ENCODE measurements at regions not wholly inside any gene's neighbourhood (a gene's known extent, or its start where the extent isn't known, plus 50 kb on each side); places are given as distances from the start of the nearest gene placed in this dataset.
"Not testable (repeated sequence)": the region's sequence is repeated elsewhere in the genome, so short reads cannot be mapped to it uniquely, and the experiment has no call there.

- DNase-seq (ENCODE audit: low read depth in 2 of 2), result no peak
These were observed 594.2 kb downstream of the KCTD12 start for GRCh38 chr13:76292031-76292430.

DNA sequence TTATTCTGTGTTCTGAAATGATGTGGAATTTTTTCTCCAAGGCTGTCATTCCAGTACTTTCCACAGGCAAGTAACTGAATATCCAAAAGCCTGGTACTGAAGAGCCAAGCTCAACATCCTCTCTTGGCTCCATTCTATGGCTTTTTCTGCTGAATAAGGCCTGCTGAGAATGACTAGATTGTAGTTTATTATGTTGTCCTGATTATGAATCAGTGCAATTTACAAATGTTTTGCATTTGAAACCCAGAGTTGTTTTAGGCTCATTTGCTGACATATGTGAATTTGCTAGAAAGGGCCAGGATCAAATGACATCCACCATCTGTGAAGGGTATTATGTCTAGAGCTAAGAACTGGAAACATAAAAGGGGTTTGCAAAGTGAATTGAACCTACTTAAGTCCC is 596.6 kb downstream of the KCTD12 start:
- DNase-seq (ENCODE audit: low read depth in 2 of 2), result no peak

- DNase-seq (ENCODE audit: low read depth in 2 of 2), result no peak
These were observed 600.0 kb downstream of the KCTD12 start for GRCh38 chr13:76286178-76286577.

DNA sequence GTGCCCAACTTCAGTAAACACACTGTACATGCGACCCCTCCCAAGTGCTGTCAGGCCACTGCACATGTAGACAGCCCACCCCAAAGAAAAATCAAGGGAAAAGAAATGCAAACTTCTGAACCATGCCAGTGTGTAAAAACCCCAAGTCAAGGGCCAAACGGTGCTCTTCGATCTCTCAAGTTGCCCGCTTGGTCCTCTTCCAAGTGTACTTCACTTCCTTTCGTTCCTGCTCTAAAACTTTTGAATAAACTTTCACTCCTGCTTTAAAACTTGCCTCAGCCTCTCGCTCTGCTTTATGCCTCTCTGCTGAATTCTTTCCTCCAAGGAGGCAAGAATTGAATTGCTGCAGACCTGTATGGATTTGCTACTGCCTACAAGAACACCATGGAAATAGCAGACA is 600.7 kb downstream of the KCTD12 start:
- DNase-seq (ENCODE audit: low read depth in 2 of 2), result no peak

DNA sequence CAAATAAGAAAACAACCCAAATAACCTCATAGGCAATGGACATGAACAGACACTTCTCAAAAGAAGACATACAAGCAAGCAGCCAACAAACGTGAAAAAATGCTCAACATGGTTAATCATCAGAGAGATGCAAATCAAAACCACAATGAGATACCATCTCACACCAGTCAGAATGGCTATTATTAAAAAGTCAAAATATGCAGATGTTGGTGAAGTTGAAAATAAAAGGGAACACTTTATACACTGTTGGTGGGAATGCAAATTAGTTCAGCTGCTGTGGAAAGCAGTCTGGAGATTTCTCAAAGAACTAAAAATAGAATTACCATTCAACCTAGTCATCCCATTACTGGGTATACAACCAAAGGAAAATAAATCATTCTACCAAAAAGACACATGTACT is 606.4 kb downstream of the KCTD12 start:
- not testable (repeated sequence) for DNase-seq (ENCODE audit: low read depth in 2 of 2)

DNA sequence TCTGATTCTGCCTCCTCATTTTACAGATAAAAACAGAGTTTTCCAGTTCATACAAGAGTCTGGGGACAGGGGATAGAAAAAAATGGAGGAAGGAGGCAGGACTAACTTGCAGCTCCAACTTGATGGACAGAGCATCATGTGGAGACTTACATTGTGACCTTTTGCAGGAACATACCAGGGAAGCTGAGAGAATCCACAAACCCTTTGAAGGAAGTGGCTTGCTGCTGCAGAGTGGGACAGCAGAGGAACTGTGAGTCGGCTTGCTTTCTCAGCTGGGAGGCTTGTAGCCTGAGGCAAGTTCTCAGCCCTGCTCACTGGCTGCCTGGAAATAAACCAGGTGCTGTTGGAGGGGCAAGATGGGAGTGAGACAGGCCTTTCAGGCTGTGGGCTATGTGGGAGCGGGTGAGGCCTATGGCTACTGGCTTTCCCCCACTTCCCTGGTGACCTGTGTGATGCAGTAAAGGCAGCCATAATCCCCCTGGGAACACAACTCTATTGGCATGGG is 614.4 kb downstream of the KCTD12 start:
- DNase-seq (ENCODE audit: low read depth in 2 of 2), result no peak

DNA sequence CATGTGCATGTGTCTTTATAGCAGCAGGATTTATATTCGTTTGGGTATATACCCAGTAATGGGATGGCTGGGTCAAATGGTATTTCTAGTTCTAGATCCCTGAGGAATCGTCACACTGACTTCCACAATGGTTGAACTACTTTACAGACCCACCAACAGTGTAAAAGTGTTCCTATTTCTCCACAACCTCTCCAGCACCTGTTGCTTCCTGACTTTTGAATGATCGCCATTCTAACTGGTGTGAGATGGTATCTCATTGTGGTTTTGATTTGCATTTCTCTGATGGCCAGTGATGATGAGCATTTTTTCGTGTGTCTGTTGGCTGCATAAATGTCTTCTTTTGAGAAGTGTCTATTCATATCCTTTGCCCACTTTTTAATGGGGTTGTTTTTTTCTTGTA is 617.9 kb downstream of the KCTD12 start:
- not testable (repeated sequence) for DNase-seq (ENCODE audit: low read depth in 2 of 2)

DNA sequence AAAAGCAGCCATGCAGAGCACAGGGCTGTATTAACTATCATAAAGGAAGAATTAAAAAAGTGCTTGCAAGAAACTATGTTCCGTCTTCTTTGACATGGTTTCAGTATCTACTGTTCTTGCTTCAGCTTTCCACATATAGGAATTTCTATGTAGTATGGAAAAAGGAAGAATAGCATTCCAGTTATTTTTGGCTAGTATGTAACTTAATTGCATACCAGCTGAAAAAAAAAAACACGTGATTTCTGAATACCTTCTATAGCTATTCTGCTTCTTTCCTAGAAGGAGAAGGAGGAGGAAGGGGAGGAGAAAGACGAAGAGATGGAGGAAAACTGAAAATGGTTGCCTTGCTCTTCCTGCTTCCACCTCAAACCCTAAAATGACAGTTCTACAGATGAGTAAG is 619.0 kb downstream of the KCTD12 start:
- DNase-seq (ENCODE audit: low read depth in 2 of 2), result no peak

GRCh38 chr13:76266561-76266960 is 619.6 kb downstream of the KCTD12 start:
- DNase-seq (ENCODE audit: low read depth in 2 of 2), result no peak

- DNase-seq (ENCODE audit: low read depth in 2 of 2), result no peak
These were observed 614.1 kb downstream of the LMO7 start for GRCh38 chr13:76250211-76250610.

DNA sequence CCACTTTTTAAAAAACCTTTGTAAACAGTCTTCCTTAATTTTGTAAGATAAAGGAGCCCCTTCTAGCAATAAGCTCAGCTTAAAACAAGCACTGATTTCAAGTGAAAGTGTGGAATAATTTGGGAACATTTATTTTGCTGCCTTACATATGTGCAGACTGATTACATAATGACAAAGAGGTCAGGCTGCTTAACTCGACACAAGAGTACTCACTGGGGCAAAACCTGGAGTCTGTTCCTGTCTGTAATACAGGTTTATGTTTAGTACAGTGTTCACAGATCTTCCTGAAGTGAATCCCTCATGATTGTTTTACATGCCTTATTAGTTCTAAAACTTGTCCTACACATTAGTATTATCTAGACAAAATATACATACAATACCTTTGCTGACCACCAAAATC is 609.8 kb downstream of the LMO7 start:
- DNase-seq (ENCODE audit: low read depth in 2 of 2), result no peak

DNA sequence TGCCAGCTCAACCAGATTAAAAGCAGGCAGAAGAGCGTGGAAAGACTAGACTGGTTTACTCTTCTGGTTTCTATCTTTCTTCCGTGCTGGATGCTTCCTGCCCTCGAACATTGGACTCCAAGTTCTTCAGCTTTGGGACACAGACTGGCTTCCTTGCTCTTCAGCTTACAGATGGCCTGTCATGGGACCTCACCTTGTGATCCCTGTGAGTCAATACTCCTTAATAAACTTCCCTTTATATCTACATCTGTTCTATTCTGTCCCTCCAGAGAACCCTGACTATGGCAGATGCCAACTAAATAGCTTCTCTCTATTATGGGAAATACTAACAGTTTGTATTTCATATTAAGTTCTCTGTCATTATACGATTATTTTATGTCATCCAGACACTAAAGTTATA is 609.1 kb downstream of the LMO7 start:
- DNase-seq (ENCODE audit: low read depth in 2 of 2), result no peak

DNA sequence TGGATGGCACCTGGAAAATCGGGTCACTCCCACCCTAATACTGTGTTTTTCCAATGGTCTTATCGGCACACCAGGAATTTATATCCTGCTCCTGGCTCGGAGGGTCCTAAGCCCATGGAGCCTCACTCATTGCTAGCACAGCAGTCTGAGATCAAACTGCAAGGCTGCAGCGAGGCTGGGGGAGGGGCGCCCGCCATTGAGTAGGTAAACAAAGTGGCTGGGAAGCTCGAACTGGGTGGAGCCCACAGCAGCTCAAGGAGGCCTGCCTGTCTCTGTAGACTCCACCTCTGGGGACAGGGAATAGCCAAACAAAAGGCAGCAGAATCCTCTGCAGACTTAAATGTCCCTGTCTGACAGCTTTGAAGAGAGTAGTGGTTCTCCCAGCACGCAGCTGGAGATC is 607.0 kb downstream of the LMO7 start:
- not testable (repeated sequence) for DNase-seq (ENCODE audit: low read depth in 2 of 2)

- no peak for DNase-seq (ENCODE audit: low read depth in 2 of 2)
These were observed 603.0 kb downstream of the LMO7 start for GRCh38 chr13:76239031-76239680.

- no peak for DNase-seq (ENCODE audit: low read depth in 2 of 2)
These were observed 595.5 kb downstream of the LMO7 start for GRCh38 chr13:76231522-76232167.

DNA sequence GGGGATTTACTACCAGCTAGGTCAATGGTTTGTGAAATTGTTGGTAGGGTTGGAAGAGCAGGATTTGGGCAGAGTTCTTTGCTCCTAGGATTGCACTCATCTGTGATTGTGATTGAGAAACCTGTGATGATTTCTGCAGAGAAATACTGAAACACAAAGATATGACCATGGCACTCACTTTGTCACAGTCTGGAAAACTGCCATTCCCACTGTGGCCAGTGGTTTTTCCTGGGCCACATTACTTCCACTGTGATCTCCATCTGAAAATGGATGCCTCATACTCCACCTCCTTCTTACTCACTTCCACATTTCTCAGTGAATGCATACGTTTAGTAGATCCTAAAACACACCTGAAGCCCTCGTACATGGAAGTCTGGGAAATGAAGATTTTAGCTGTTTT is 593.2 kb downstream of the LMO7 start:
- no peak for DNase-seq (ENCODE audit: low read depth in 2 of 2)

DNA sequence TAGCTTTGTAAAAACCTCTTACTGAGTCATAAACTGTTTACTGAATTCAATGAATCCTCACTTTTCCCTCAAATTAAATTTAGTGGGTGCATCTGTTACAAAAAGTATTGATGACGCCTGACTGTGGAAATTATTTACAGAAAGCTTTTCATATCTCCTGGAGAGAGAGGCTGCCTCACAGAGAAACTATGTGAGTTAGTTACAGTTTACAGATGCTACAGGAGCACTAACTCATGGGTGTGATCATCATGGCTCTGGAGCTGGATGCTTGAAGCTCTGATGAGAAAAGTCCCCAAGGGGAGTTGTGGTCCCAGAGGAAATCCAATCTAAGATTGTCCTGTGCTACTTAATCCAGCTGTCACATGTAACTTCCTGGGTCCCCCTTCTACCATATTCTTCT is 590.8 kb downstream of the LMO7 start:
- no peak for DNase-seq (ENCODE audit: low read depth in 2 of 2)

GRCh38 chr13:76225815-76226489 is 589.8 kb downstream of the LMO7 start:
- no peak for DNase-seq (ENCODE audit: low read depth in 2 of 2)

- no peak for DNase-seq (ENCODE audit: low read depth in 2 of 2)
These were observed 587.9 kb downstream of the LMO7 start for GRCh38 chr13:76223999-76224398.

GRCh38 chr13:76223565-76223964 is 587.4 kb downstream of the LMO7 start:
- DNase-seq (ENCODE audit: low read depth in 2 of 2), result no peak

DNA sequence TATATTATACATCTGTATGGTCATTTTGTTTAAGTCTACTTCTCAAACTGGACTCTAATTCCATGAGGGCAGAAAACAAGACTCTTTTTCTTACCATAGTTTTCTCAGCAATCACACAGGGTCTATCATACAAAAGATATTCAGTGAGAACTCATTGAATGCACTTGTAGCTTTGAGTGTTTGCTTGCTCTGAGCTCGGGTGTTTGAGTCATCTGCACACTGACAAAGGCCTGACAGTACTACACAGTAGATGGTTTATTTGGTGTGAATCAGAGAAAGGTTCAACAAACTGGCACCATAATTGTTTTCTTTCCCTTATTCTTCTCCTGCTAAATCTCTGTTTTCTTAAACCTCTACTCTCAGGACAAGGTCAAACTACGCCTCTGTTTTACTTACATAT is 586.4 kb downstream of the LMO7 start:
- DNase-seq (ENCODE audit: low read depth in 2 of 2), result no peak

GRCh38 chr13:76216729-76217128 is 580.6 kb downstream of the LMO7 start:
- DNase-seq (ENCODE audit: low read depth in 2 of 2), result no peak

DNA sequence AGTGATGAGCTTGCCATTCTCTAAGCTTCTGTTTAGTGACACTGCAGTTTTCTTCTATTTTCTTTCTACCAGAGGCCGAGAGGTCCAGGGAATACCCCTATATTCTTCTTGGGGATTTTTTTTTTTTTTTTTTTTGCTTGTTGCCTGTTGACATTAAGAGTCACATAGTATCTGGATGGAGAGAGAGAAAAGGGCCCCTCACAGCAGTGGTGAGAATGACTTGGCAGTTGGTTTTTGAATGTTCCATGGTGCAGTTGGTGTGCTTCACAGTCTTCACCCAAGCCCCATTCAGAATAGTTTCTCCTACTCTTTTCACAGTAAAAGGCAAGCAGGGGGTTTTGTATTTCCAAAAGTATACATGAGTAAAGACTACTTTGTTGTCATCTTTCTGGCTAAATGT is 577.9 kb downstream of the LMO7 start:
- no peak for DNase-seq (ENCODE audit: low read depth in 2 of 2)

Data from stimulated activated CD8-positive, alpha-beta memory T cell treated with anti-CD3 and anti-CD28 coated beads, Interleukin-7, amount 100 ng/mL, for 4 hours (primary cell).